Suprapubic skin (tissue), 3 donors: ENCODE measurements at regions not wholly inside any gene's neighbourhood (a gene's known extent, or its start where the extent isn't known, plus 50 kb on each side); places are given as distances from the start of the nearest gene placed in this dataset.

Experiments
- CTCF ChIP-seq, 2 donors: fragments of 200-600 bp in 1 of 2; fragments of 450-650 bp in 1 of 2; sonication (generic) in 1 of 2; IDR thresholded peaks; one replicate each; pipeline ENCODE4 v1.5.1; 2016 to 2019; ENCODE audit warnings: antibody characterized with exemption in 2 of 2, mild to moderate bottlenecking in 1 of 2, moderate library complexity in 1 of 2
- POLR2A ChIP-seq, 2 donors: fragments of 450-650 bp; IDR thresholded peaks; one replicate each; pipeline ENCODE4 v1.6.1; 2017; ENCODE audit warnings: antibody characterized with exemption in 2 of 2, mild to moderate bottlenecking in 2 of 2, moderate library complexity in 2 of 2

- TF ChIP-seq CTCF (IDR thresholded peaks at IDR 0.05) (no peak), POLR2A (IDR thresholded peaks at IDR 0.05) (no peak)
Observed at GRCh38 chr17:22718689-22719088, 1026.4 kb downstream of the KCNJ18 start.
